ENCODE measurements at regions not wholly inside any gene's neighbourhood (a gene's known extent, or its start where the extent isn't known, plus 50 kb on each side); places are given as distances from the start of the nearest gene placed in this dataset.

GRCh38 chr18:61091379-61091778 is 241.9 kb upstream of the CDH20 start:
- DNase-seq = no peak

GRCh38 chr18:61093965-61094364 is 239.3 kb upstream of the CDH20 start:
- DNase-seq = no peak

GRCh38 chr18:61096226-61096625 is 237.0 kb upstream of the CDH20 start:
- DNase-seq = no peak

GRCh38 chr18:61107113-61107512 is 226.1 kb upstream of the CDH20 start:
- no peak for DNase-seq

GRCh38 chr18:61108706-61109105 is 224.5 kb upstream of the CDH20 start:
- no peak for DNase-seq

- DNase-seq = no peak
Observed at GRCh38 chr18:61123309-61123708, 209.9 kb upstream of the CDH20 start.

GRCh38 chr18:61127714-61128467 is 205.3 kb upstream of the CDH20 start:
- no peak for DNase-seq

GRCh38 chr18:61129001-61129400 is 204.2 kb upstream of the CDH20 start:
- no peak for DNase-seq

- DNase-seq = no peak
Observed at GRCh38 chr18:61132031-61132430, 201.2 kb upstream of the CDH20 start.

- no peak for DNase-seq
Observed at GRCh38 chr18:61133783-61134182, 199.4 kb upstream of the CDH20 start.

GRCh38 chr18:61136711-61137251 is 196.4 kb upstream of the CDH20 start:
- DNase-seq = no peak

- DNase-seq = no peak
Observed at GRCh38 chr18:61141691-61142090, 191.5 kb upstream of the CDH20 start.

- no peak for DNase-seq
Observed at GRCh38 chr18:61148322-61148721, 184.9 kb upstream of the CDH20 start.

GRCh38 chr18:61149786-61150185 is 183.4 kb upstream of the CDH20 start:
- DNase-seq = no peak

- no peak for DNase-seq
Observed at GRCh38 chr18:61153571-61153970, 179.7 kb upstream of the CDH20 start.

- DNase-seq = no peak
Observed at GRCh38 chr18:61154866-61155265, 178.4 kb upstream of the CDH20 start.

- no peak for DNase-seq
Observed at GRCh38 chr18:61155586-61155985, 177.6 kb upstream of the CDH20 start.

GRCh38 chr18:61157451-61157850 is 175.8 kb upstream of the CDH20 start:
- no peak for DNase-seq

- no peak for DNase-seq
Observed at GRCh38 chr18:61159246-61159645, 174.0 kb upstream of the CDH20 start.

- DNase-seq = no peak
Observed at GRCh38 chr18:61164321-61164720, 168.9 kb upstream of the CDH20 start.

- DNase-seq = no peak
Observed at GRCh38 chr18:61167902-61168301, 165.3 kb upstream of the CDH20 start.

- DNase-seq = no peak
Observed at GRCh38 chr18:61169386-61169785, 163.8 kb upstream of the CDH20 start.

- no peak for DNase-seq
Observed at GRCh38 chr18:61172624-61173023, 160.6 kb upstream of the CDH20 start.

- DNase-seq = no peak
Observed at GRCh38 chr18:61173554-61173953, 159.7 kb upstream of the CDH20 start.

GRCh38 chr18:61183798-61184197 is 149.4 kb upstream of the CDH20 start:
- DNase-seq = peak; percentile 13
